Fibroblast of villous mesenchyme (primary cell): ENCODE measurements at regions not wholly inside any gene's neighbourhood (a gene's known extent, or its start where the extent isn't known, plus 50 kb on each side); places are given as distances from the start of the nearest gene placed in this dataset.

Source experiments
- DNase-seq: peaks from one replicate; pipeline ENCODE4 v3.0.0-alpha.2; 2010; ENCODE audit warnings: low read depth
- H3K4me3 ChIP-seq: 2 replicates; pipeline ENCODE4 v1.5.1; 2011; ENCODE audit warnings: low read depth, mild to moderate bottlenecking, low read length
- TF ChIP-seq, protein P1 (sequence below): IDR thresholded peaks from 2 replicates; pipeline ENCODE4 v1.5.1; 2012; ENCODE audit warnings: low read depth, mild to moderate bottlenecking, low read length; ENCODE audit not compliant: insufficient read depth

DNA sequence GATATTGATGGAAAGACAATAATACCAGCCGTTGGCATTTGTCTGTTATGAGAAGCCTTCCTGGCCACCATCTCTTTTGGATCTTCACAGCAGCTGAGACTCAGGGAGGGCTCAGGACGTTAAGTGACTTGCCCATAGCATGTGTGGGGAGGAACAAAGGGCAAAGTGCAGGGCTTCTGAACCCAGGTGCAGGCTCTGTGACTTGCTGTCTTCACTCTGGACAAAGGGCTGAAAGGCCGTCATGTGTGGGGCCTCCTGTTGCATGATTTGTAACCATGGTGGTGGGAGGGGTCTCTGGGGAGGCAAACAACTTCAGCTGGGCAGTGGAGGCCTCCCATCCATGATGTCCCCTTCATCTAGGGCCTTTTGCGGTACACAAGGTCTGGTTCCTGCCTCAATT, 65.5 kb upstream of the SIX2 start:
- TF ChIP-seq, protein P1, sequence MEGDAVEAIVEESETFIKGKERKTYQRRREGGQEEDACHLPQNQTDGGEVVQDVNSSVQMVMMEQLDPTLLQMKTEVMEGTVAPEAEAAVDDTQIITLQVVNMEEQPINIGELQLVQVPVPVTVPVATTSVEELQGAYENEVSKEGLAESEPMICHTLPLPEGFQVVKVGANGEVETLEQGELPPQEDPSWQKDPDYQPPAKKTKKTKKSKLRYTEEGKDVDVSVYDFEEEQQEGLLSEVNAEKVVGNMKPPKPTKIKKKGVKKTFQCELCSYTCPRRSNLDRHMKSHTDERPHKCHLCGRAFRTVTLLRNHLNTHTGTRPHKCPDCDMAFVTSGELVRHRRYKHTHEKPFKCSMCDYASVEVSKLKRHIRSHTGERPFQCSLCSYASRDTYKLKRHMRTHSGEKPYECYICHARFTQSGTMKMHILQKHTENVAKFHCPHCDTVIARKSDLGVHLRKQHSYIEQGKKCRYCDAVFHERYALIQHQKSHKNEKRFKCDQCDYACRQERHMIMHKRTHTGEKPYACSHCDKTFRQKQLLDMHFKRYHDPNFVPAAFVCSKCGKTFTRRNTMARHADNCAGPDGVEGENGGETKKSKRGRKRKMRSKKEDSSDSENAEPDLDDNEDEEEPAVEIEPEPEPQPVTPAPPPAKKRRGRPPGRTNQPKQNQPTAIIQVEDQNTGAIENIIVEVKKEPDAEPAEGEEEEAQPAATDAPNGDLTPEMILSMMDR, result no peak
- H3K4me3 ChIP-seq, result no peak overlapping the region
- DNase-seq, result no peak

DNA sequence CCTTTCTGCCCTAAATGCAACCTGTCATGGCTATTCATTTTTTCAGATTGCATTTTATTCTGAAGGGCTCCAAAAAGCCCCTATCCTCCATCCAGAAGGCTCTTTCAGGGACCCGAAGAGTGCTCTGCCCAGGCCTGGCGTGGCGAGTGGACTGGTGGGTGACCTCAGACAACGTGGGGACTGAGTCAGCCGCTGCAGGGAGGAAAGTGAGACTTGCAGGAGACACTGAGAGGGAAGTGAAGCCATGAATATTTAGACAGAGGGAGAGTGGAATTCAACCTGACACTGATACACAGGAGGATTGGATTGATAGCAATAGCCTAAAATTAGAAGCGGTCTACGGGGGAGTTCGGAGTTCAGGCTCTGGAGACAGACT, 63.6 kb upstream of the SIX2 start:
- TF ChIP-seq, protein P1, result no peak
- H3K4me3 ChIP-seq, result no peak overlapping the region
- DNase-seq, result no peak

DNA sequence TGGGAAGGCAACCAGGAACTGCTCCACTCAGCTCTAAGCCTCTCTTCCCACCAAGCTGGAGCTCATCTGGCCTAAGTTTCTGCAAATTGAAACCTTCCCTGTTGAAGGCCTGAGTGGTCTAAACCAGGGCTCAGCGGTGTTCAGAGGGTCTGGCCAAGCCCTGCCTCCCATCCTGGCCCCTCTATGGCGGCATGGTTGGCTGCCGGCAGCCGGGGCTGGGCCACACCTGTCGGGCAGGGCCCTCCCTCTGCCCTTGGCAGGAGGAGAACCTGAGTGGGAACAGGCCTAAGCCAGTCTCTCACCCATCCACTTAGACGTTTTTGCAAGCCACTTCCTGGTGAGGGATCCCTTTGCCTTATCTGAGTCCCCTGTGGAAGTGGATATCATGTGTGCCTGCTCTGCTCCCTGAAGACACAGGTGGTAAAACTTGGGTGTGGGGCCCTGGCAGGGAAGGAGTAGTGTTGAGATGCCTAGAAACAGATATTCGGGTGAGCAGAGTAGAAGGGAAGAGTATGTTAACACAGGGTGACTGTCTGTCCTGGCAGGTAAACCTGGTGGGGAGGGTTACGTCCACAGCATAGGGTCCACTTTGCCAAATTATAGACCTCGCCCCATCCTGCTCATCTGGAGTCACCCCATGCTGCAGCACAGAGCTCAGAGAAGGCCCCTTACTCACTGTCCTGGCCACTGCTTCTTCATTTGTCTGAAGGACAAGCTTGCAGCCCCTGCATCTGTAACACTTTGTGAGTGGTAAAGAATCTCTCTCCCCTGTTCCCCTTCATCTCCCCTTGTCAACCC, 63.0 kb upstream of the SIX2 start:
- no peak overlapping the region for H3K4me3 ChIP-seq
- no peak for DNase-seq
- TF ChIP-seq, protein P1, result no peak

DNA sequence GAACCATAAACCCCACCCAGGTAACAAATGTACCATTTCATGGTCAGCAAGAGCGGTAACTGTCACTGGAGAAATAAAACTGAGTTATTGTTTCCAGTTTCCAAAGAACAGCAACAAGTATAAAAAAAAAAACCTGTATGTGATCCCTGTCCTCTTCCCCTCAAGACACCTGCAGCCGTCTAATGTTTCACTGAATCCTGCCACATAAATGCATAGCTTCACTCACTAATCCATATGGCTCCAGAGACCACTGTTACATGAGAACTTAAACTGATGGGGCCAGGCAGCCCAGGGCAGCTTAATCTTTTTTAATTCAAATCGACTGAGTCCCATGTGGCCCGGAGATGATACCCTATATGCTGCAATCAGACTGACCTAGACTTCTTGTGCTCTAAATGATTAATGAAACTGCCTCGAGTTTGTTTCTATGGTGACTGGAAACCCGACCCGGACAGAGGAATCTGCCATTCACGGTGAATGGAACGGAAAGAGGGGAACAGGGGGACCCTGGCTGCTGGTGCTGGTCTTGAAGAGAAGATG, 60.9 kb upstream of the SIX2 start:
- no peak for DNase-seq
- TF ChIP-seq, protein P1, result no peak
- H3K4me3 ChIP-seq, result no peak overlapping the region

DNA sequence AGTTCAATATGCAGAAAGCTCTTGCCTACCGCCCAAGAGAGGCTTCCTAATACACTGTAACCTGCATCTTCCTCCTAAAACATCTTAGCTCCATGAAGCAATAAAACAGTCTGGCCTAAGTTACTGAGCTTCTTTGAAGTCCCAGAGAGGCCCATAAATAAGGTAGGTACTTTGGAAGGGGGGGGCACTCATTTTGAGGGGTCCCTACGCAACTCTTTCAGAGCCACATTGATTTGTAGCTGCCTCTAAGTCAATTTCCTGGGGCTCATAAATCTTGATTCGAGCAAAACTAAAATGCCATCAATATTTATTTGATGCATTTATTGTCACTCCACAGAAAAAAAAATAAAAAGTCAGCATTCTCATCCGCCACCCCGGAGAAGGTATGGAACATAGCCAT, 60.4 kb upstream of the SIX2 start:
- TF ChIP-seq, protein P1, result no peak
- no peak for DNase-seq

DNA sequence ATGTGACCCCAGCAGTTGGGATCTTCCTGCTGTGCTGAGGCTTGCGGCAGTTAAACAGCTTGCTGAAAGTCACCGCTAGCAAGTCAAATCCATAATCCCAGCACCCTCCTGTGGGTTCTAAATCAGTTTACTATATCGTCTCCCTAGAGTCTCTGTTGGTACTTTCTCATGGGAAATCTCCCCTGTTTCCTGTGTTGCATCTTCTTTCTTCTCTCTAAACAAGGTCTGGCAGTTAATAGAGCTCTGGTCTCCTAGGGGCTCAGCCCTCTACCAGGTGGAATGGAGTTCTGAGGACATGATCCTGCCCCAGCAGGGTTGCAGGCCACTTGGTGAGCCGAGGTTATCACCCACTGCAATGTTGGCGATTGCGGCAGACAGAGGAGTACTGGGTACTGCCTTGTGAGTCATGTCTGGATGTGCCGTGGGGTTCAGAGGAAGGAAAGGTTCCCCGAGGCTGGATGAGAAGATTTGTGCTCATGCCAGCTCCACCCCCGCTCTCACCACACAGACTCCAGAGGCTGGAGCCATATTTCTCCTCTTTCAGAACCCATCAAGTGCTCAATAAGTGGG, 59.4 kb upstream of the SIX2 start:
- H3K4me3 ChIP-seq, result no peak overlapping the region
- TF ChIP-seq, protein P1, result no peak
- DNase-seq, result no peak

More for the DNA sequence above, 60.4 kb upstream of the SIX2 start:
- no peak overlapping the region for H3K4me3 ChIP-seq
